Body of pancreas (tissue), 4 donors: ENCODE measurements at regions not wholly inside any gene's neighbourhood (a gene's known extent, or its start where the extent isn't known, plus 50 kb on each side); places are given as distances from the start of the nearest gene placed in this dataset.

Experiments used
- ATAC-seq: fragments of 150-250 bp; one replicate; pipeline ENCODE4 v1.9.1; 2016
- DNase-seq, 4 donors: peaks; one replicate each; pipeline ENCODE4 v3.0.0-alpha.2; 2019
- H3K27ac ChIP-seq, 4 donors: fragments of 200-600 bp; sonication (generic); 1 replicate in 3 of 4; 2 replicates in 1 of 4; pipeline versions ENCODE4 v1.5.1 to v1.6.1; 2016 to 2019; ENCODE audit warnings: mild to moderate bottlenecking in 1 of 4, mixed read lengths in 1 of 4, moderate library complexity in 1 of 4
- H3K27me3 ChIP-seq, 2 donors: fragments of 200-600 bp; sonication (generic); one replicate each; pipeline ENCODE4 v1.6.0; 2016; ENCODE audit warnings: mild to moderate bottlenecking in 1 of 2
- H3K36me3 ChIP-seq, 2 donors: fragments of 200-600 bp; sonication (generic); replicated peaks in 1 of 2; 2 replicates each; pipeline ENCODE4 v1.5.1; 2016; ENCODE audit warnings: low read depth in 2 of 2; ENCODE audit not compliant: insufficient read depth in 1 of 2
- H3K4me1 ChIP-seq: fragments of 200-600 bp; sonication (generic); one replicate; pipeline ENCODE4 v1.6.0; 2016
- H3K4me3 ChIP-seq, 2 donors: fragments of 200-600 bp; sonication (generic); 1 replicate in 1 of 2; 2 replicates in 1 of 2; pipeline ENCODE4 v1.5.1; 2016 to 2019
- H3K9me3 ChIP-seq, 3 donors: fragments of 200-600 bp; sonication (generic); 1 replicate in 2 of 3; 2 replicates in 1 of 3; pipeline ENCODE4 v1.5.1; 2016
- POLR2A ChIP-seq, 3 donors: fragments of 450-650 bp; IDR thresholded peaks; one replicate each; pipeline ENCODE4 v1.6.1; 2016; ENCODE audit warnings: antibody characterized with exemption in 3 of 3, mild to moderate bottlenecking in 2 of 3
- WGBS, 2 donors: methylation state at CpG; one replicate each; pipeline ENCODE4 v1.1.5; 2017; 5-methylcytosine and 5-hydroxymethylcytosine counted together
- intact Hi-C: fragments of 100-400 bp; cut with DNase I; formaldehyde crosslinking; loops from one replicate; pipeline ENCODE4 v1.15.1; 2023
- TF ChIP-seq, protein P1 (sequence below), 7 experiments: fragments of 450-650 bp in 4 of 7; fragments of 200-600 bp in 3 of 7; sonication (generic) in 3 of 7; IDR thresholded peaks; one replicate each; pipeline ENCODE4 v1.5.1; 2016 to 2019; ENCODE audit warnings: antibody characterized with exemption in 7 of 7

DNA sequence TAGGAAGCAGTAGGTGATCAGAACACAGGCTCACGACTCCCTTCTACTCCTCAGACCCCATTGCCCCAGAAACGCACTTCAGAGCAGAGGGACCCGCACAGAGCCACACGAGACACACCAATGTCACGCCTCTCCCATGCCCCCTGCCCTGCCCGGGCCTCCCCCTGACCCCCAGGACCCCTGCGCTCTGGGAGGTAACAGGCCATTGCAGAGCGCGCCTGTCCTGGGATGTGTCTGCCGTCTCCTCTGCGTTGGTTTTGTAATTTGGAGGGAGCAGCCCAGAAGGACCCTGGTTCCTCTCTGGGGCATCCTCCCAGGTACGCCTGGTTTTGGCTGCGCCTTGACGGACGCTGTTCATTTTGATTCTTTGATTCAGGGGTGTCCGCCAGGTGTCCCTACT, 85.4 kb downstream of the UNCX start:
- Histone ChIP-seq H3K4me3 (no peak overlapping the region), H3K36me3 (no peaks in the 10 kb centered on the region), H3K27ac (no peak overlapping the region), H3K4me1 (no peaks in the 10 kb centered on the region), H3K9me3 (no peaks in the 10 kb centered on the region), H3K27me3 (peaks cover 0 to 4% of the 10 kb centered on the region in 2 donors)
- 70 to 75% methylated on average over 12 to 15 of the region's 16 CpGs for WGBS, 2 donors
- no peak for DNase-seq
- TF ChIP-seq, protein P1, sequence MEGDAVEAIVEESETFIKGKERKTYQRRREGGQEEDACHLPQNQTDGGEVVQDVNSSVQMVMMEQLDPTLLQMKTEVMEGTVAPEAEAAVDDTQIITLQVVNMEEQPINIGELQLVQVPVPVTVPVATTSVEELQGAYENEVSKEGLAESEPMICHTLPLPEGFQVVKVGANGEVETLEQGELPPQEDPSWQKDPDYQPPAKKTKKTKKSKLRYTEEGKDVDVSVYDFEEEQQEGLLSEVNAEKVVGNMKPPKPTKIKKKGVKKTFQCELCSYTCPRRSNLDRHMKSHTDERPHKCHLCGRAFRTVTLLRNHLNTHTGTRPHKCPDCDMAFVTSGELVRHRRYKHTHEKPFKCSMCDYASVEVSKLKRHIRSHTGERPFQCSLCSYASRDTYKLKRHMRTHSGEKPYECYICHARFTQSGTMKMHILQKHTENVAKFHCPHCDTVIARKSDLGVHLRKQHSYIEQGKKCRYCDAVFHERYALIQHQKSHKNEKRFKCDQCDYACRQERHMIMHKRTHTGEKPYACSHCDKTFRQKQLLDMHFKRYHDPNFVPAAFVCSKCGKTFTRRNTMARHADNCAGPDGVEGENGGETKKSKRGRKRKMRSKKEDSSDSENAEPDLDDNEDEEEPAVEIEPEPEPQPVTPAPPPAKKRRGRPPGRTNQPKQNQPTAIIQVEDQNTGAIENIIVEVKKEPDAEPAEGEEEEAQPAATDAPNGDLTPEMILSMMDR (IDR thresholded peaks at IDR 0.05): no peak
- TF ChIP-seq POLR2A (IDR thresholded peaks at IDR 0.05): no peak
- no peak for ATAC-seq
- intact Hi-C loops: no loop called here

DNA sequence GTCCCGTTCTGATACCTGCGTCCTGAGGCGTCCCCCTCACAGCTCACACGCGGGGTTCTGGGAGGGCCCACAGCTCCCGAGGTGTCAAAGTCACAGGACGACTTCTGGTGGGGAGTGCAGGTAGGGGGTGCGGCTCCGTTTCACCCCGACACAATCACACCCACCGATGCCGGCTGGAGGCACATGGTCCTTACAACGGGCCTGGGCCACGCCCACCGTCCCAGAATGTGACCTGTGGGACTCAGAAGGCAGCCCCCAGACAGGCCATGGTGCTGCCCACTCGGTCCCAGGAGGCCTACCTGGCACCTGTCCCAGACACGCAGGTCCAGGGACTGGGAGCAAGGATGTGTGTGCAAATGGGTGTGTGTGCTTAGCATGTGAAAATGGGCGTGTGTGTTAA, 86.0 kb downstream of the UNCX start:
- Histone ChIP-seq H3K27me3 (peaks cover 0 to 4% of the 10 kb centered on the region in 2 donors), H3K4me1 (no peaks in the 10 kb centered on the region), H3K4me3 (no peak overlapping the region), H3K36me3 (no peaks in the 10 kb centered on the region), H3K9me3 (no peaks in the 10 kb centered on the region), H3K27ac (no peak overlapping the region)
- no peak for TF ChIP-seq POLR2A (IDR thresholded peaks at IDR 0.05)
- TF ChIP-seq, protein P1 (IDR thresholded peaks at IDR 0.05): no peak
- intact Hi-C loops: no loop called here
- 37 to 54% methylated on average over 7 to 18 of the region's 18 CpGs for WGBS, 2 donors
- no peak for ATAC-seq
- no peak for DNase-seq

DNA sequence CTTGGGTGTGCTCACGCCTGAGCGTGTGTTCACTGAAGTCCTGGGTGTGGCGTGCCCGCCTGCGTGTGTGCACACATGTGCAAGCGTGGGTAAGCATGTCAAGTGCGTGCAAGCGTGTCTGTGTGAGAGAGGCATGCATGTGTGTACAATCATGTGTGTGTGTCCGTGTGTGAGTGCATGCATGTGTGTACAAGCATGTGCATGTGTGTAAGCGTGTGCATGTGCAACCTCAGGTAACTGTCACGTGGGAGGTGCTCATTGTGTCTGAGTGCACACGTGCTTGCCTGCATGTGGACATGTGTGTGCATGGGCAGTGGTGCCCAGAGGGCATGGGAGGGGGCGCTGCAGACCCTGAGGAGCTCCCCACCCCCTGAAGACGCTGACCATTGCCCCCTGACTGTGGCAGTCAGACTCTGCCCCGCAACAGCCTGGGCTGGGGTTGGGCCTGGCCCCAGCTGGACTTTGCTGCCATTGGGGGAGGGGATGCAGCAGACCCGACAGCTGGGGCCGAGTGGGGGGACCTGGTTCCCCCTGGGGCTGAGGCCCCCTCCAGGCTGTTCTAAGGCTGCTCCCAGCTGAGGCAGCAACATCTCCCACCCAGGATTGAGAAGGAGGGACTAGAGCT, 88.1 kb downstream of the UNCX start:
- H3K27me3 ChIP-seq: peaks cover 0 to 4% of the 10 kb centered on the region in 2 donors
- ATAC-seq (no peak), DNase-seq (no peak)
- H3K36me3 ChIP-seq: no peaks in the 10 kb centered on the region
- no peak overlapping the region for H3K27ac ChIP-seq
- TF ChIP-seq, protein P1 (IDR thresholded peaks at IDR 0.05): no peak
- no peak for TF ChIP-seq POLR2A (IDR thresholded peaks at IDR 0.05)
- intact Hi-C loops: no loop called here
- H3K4me3 ChIP-seq: no peak overlapping the region
- H3K4me1 ChIP-seq: no peaks in the 10 kb centered on the region
- WGBS, 2 donors: 67 to 95% methylated on average over 4 to 17 of the region's 17 CpGs
- no peaks in the 10 kb centered on the region for H3K9me3 ChIP-seq

DNA sequence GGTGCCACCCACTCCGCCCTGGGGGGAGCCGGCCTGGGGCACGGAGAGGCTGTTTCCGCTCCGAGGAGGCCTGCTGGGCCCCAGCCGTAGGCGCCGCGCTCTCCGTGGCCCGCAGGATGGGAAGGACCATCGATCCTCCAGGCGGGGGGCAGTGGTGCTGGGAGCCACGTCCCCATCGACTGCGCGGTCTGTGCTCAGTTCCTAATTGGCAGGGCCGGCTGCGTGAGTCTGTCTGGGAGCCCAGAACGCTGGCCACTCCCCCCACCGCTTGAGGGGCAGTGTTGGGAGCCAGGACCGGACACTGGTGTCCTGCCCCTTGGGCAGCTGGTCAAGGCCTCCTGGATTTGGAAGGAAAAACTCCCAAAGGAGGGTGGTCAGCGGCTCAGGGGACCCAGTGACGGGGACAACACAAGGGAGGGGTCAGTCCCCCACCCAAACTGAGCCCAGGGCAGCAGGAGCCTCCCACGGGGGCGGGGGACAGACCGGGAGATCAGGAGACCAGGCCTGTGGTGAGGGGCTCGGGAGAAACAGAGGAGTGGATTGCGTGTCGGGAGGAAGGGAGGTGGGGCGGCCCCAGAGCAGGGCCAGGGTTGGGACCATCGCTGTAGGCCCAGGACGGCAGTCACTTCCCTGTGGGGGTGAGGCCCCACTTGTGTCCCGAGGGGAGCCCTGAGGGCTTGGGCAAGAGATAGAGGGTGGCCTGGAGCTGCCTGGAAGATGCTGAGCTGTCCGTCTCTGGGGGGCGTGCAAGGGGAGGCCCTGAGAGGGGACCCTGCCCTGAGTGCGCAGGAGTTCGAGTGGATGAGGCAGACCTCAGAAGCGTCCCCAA, 89.0 kb downstream of the UNCX start:
- DNase-seq (no peak), ATAC-seq (no peak)
- Histone ChIP-seq H3K36me3 (no peaks in the 10 kb centered on the region), H3K4me3 (no peak overlapping the region), H3K4me1 (no peaks in the 10 kb centered on the region), H3K27ac (no peak overlapping the region), H3K27me3 (peaks cover 0 to 4% of the 10 kb centered on the region in 2 donors), H3K9me3 (no peaks in the 10 kb centered on the region)
- intact Hi-C loops: no loop called here
- TF ChIP-seq POLR2A (IDR thresholded peaks at IDR 0.05): no peak
- TF ChIP-seq, protein P1 (IDR thresholded peaks at IDR 0.05): no peak
- 58 to 82% methylated on average over 8 to 38 of the region's 39 CpGs for WGBS, 2 donors
